GM23248 (cell line): ENCODE measurements at regions not wholly inside any gene's neighbourhood (a gene's known extent, or its start where the extent isn't known, plus 50 kb on each side); places are given as distances from the start of the nearest gene placed in this dataset.

Experiments used
- EZH2 ChIP-seq: fragments of 200-600 bp; sonication (generic); IDR thresholded peaks from 2 replicates; pipeline ENCODE4 v1.6.1; 2018; ENCODE audit warnings: antibody characterized with exemption, mild to moderate bottlenecking; ENCODE audit not compliant: insufficient read depth, poor library complexity, severe bottlenecking
- EZH2phosphoT487 ChIP-seq: fragments of 200-600 bp; sonication (generic); IDR thresholded peaks from 2 replicates; pipeline ENCODE4 v1.6.1; 2018; ENCODE audit warnings: antibody characterized with exemption, moderate library complexity, mild to moderate bottlenecking, low read depth; ENCODE audit not compliant: insufficient read depth

GRCh38 chr4:189500970-189501369 lies 439.7 kb upstream of the FRG1 start:
- TF ChIP-seq EZH2 (no peak), EZH2phosphoT487 (no peak)
